GM12873 (cell line): ENCODE measurements at regions not wholly inside any gene's neighbourhood (a gene's known extent, or its start where the extent isn't known, plus 50 kb on each side); places are given as distances from the start of the nearest gene placed in this dataset.

Experiments
- TF ChIP-seq, protein P1 (sequence below): IDR thresholded peaks from 2 replicates; pipeline ENCODE4 v1.5.1; 2012; ENCODE audit warnings: low read depth, mild to moderate bottlenecking, moderate library complexity, low read length, control low read depth; ENCODE audit not compliant: insufficient read depth; ENCODE audit errors: missing control alignments

DNA sequence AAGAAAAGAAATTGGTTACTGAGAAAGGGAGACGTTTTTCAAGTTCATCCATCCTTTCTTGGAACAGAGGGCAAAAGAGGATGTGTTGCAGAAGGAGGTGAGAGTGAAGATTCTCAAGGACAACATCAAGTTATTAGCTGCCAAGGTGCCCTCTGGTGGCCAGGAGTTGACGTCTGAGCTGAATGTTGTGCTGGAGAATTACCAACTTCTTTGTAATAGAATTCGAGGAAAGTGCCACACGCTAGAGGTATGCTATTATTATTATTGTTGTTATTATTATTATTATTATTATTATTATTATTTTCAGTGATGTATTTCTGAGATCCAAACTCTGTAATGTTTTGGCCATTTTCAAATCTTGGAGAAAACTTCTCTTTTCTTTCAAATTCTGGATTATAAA, 197.0 kb downstream of the UTRN start:
- TF ChIP-seq, protein P1, sequence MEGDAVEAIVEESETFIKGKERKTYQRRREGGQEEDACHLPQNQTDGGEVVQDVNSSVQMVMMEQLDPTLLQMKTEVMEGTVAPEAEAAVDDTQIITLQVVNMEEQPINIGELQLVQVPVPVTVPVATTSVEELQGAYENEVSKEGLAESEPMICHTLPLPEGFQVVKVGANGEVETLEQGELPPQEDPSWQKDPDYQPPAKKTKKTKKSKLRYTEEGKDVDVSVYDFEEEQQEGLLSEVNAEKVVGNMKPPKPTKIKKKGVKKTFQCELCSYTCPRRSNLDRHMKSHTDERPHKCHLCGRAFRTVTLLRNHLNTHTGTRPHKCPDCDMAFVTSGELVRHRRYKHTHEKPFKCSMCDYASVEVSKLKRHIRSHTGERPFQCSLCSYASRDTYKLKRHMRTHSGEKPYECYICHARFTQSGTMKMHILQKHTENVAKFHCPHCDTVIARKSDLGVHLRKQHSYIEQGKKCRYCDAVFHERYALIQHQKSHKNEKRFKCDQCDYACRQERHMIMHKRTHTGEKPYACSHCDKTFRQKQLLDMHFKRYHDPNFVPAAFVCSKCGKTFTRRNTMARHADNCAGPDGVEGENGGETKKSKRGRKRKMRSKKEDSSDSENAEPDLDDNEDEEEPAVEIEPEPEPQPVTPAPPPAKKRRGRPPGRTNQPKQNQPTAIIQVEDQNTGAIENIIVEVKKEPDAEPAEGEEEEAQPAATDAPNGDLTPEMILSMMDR = peak; percentile 75

DNA sequence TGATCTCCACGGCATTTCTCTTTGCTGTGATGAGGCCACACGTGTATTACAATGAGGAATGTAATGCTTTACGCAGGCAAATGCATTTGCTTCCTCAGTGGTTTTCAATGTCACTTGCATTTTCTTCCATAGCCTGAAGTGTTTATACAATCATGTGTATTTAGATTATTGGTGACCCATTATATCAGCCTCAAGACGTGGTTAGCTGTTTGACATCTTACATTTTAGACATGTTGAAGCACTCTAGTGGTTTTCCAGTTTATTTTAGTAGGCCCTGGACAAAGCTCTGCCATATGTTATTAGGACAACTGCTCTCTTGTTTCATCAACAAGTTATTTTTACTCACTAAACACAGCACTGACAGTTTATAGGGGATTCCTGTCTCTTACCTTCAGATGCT, 200.4 kb downstream of the UTRN start:
- TF ChIP-seq, protein P1 = no peak

DNA sequence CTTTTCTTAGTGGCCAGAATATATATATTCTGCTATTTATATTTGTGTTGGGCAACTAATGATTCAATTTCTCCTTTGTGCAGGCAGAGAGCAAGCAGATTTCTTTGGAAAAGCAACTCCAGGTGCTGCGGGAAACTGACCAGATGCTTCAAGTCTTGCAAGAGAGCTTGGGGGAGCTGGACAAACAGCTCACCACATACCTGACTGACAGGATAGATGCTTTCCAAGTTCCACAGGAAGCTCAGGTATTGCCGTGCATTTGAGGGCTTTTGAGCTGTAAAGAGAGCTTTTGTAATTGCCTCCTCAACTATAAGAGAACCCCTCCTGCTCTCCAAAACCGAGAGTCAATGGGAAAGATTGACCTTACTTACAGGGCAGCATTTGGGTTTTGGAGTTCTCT, 203.5 kb downstream of the UTRN start:
- TF ChIP-seq, protein P1 = no peak

DNA sequence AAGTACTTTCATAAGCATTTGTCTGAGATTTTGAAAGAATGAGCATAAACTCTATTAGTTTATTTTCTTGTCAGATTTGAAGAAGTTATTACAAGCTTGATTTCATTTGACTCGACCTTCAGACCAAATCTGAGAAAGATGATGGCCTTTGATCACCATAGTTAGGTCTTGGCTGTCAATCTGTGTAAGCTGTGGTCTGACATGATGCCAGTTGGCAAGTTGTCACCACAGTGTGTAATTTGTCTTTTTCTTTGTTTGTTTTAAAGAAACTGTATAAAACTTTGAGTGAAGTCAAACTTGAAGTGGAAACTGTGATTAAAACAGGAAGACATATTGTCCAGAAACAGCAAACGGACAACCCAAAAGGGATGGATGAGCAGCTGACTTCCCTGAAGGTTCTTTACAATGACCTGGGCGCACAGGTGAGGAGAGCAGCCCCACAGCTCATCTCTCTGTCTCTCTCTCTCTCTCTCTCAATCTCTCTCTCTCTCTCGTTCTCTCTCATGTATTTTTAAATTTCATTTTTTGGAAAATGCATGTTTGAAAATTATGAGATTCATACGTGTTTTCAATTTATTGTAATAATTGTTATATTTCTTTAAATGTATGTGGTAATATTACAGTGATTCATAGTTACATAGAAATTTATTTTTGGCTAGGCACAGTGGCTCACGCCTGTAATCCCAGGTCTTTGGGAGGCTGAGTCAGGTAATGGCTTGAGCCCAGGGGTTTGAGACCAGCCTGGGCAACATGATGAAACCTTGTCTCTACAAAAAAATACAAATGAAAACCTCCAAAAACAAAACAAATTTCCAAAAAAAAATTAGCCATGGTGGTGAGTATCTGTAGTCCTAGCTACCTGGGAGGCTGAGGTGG, 208.1 kb downstream of the UTRN start:
- TF ChIP-seq, protein P1 = no peak

DNA sequence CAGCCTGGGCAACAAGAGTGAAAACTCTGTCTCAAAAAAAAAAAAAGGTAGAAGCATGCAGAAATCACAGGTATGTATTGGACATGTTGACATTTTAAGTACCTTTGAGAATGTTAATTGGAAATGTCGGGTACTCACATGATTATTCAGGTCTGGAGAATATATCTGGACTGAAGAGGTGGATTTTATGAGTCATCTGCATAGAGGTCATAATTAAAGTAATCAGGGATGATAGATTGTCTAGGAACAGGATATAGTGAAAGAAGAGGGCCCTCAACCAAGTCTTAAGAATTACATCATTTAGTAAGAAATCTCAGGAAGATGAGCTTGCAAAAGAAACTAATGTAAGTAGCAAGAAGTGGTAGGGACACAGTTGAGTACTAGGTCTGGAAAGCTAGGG, 212.5 kb downstream of the UTRN start:
- TF ChIP-seq, protein P1 = no peak

DNA sequence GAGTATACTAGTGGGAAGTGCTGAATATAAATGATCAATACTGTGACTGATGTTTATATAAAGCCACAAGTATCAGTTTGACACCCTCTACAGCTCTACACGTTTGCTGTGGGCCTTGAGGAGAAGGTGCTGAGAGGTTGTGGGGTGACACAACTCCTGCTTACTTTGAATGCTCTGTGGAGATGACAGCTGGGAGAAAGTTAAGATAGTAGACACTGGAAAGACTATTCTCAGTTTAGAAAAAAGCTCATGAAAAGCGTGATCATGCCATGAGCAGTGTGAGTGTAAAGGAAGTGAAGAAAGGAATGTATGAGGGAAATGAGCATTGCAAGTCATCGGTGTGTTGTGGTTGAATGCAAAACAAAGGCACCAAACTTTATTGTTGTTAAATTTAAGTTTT, 215.8 kb downstream of the UTRN start:
- TF ChIP-seq, protein P1 = no peak

DNA sequence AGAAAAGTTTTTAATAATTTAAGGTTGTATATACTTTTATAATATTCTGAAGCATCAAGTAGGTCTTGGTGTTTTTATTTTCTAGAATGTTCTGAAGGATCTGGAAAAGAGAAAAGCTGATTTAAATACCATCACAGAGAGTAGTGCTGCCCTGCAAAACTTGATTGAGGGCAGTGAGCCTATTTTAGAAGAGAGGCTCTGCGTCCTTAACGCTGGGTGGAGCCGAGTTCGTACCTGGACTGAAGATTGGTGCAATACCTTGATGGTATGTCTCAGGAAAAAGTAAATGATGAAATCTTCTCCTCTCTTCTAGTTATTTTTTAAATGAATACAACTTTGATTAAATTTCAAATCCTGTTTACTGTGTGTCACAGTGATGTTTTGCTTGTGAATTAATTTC, 225.7 kb downstream of the UTRN start:
- TF ChIP-seq, protein P1 = no peak
